GM12891 (cell line): ENCODE measurements at regions not wholly inside any gene's neighbourhood (a gene's known extent, or its start where the extent isn't known, plus 50 kb on each side); places are given as distances from the start of the nearest gene placed in this dataset.
"Not testable (repeated sequence)": the region's sequence is repeated elsewhere in the genome, so short reads cannot be mapped to it uniquely, and the experiment has no call there.

Experiments
- DNase-seq: peaks from one replicate; pipeline ENCODE4 v3.0.0; 2011; ENCODE audit warnings: low spot score; ENCODE audit not compliant: insufficient read length
- FAIRE-seq: peaks from 2 replicates; lab custom pipeline; 2011; peaks lifted over from hg19 to GRCh38; lab: Jason Lieb, UNC
- PAX5 ChIP-seq: IDR thresholded peaks from 2 replicates; pipeline ENCODE4 v1.6.1; 2011; ENCODE audit warnings: low read length, moderate library complexity, mild to moderate bottlenecking; ENCODE audit not compliant: insufficient read depth, severe bottlenecking
- POLR2A ChIP-seq: IDR thresholded peaks from 2 replicates; pipeline ENCODE4 v1.6.1; 2011; ENCODE audit warnings: low read depth, low read length, control low read depth
- POLR2AphosphoS5 ChIP-seq: IDR thresholded peaks from 2 replicates; pipeline ENCODE4 v1.6.1; 2011; ENCODE audit warnings: low read depth, low read length, control low read depth
- POU2F2 ChIP-seq: IDR thresholded peaks from 2 replicates; pipeline ENCODE4 v1.6.1; 2011; ENCODE audit warnings: low read depth, mild to moderate bottlenecking, control low read depth, low read length, moderate library complexity
- SPI1 ChIP-seq: IDR thresholded peaks from 2 replicates; pipeline ENCODE4 v1.6.1; 2011; ENCODE audit warnings: low read depth, low read length, control low read depth
- TAF1 ChIP-seq: IDR thresholded peaks from 2 replicates; pipeline ENCODE4 v1.6.1; 2011; ENCODE audit warnings: low read depth, low read length, control low read depth

DNA sequence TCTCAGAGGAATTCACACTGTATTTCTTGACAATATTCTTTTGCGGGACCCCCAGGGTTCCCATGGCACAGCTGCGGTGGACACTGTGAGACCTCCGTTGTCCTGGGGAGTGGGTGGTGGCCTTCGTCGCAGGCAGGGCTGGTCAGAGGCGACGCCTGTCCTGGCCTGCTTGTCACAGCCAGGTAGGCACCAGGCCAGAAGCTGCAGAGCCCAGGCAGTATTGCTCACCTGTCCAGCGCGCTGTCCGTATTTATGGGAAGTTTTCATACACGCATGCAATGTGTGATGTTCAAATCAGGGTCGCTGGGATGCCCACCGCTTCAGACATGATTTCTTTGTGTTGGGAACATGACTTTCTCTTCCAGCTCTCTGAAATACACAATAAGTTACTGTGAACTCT lies 126.6 kb downstream of the RTP5 start:
- no peak for TF ChIP-seq TAF1
- FAIRE-seq: no peak
- DNase-seq: no peak

DNA sequence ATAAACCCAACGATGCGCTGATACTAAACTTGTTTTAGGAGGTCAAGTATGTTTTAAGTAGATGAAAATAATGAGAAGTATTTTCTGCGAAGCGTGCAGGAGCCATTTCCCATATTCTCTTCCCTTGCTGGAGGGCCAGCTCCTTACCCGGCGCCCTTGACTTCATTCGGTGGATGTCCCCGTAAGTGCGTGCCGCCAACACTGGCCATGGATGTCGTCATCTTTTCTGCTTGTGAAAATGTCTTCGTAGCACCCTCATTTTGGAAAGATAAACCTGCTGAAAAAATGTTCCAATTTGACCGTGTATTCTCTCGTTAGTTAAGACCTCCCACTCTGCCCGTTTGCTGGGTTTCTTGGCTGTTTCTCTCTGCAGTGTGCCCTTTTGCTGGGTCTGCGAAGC lies 127.5 kb downstream of the RTP5 start:
- no peak for FAIRE-seq
- DNase-seq: no peak
- TF ChIP-seq TAF1: no peak
- no peak for TF ChIP-seq PAX5
- TF ChIP-seq SPI1: no peak
- TF ChIP-seq POU2F2: no peak
- no peak for TF ChIP-seq POLR2A
- TF ChIP-seq POLR2AphosphoS5: no peak

DNA sequence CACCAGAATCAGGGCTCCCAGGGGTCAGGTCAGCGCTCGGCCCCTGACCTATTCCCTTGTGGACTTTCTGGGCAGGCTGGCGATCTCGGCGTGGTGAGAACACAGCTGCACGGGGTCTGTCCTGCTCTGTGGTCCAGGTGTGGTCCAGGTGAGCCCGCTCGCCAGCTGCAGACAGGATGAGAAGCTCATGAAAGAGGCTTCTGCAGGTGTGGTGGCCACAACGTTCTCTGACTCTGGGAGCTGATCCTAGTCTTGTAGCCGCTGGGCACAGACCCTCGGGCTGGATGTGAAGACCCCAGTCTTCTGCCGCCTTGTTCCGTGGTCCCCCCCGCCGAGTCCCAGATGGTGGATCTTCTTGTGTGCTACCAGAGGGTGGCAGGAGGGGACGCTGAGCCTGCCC lies 129.7 kb downstream of the RTP5 start:
- TF ChIP-seq POU2F2: no peak
- TF ChIP-seq POLR2AphosphoS5: no peak
- DNase-seq (no peak), FAIRE-seq (no peak)

DNA sequence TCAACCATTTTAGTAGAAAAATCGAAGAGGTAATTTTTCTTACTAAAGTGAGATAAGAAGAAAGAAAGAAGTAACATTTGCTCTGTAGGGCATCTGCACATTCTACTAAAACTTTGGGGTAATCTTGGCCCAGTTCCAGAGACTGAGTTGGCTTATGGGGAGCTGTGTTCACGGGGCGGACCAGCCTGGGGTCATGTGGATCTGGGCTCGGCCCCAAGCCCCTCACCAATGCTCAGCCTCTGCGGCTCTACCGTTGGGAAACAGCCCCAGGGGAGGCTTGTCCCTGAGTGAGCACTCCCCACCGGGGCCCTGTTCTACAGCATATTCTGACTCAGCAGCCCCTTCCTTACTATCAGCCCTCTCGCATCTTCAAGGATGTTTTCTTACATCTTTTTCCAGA lies 132.3 kb downstream of the RTP5 start:
- DNase-seq (no peak), FAIRE-seq (no peak)
- TF ChIP-seq TAF1 (no peak), PAX5 (no peak), POU2F2 (no peak), POLR2AphosphoS5 (no peak), SPI1 (no peak), POLR2A (no peak)

DNA sequence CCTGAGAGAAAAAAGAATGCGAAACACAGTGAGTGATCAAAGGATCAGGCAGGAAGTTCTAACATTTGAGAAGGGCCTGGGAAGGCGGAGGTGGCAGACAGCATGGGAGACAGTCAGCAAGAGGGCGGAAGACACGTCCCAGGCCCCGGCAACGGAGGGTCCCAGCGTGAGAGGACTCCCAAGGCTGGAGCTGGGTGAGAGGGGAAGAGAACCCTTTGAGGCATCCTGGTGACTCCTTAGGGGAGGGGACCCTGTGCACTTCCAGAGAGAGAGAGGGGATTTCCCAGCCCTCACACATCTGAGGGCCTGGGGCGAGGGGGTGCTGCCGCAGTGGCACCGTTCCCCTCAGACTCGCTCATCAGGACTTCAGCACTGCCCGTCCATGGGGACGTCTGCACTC lies 133.4 kb downstream of the RTP5 start:
- TF ChIP-seq SPI1 (no peak), PAX5 (no peak), POU2F2 (no peak), TAF1 (no peak), POLR2AphosphoS5 (no peak), POLR2A (no peak)
- no peak for FAIRE-seq
- no peak for DNase-seq

DNA sequence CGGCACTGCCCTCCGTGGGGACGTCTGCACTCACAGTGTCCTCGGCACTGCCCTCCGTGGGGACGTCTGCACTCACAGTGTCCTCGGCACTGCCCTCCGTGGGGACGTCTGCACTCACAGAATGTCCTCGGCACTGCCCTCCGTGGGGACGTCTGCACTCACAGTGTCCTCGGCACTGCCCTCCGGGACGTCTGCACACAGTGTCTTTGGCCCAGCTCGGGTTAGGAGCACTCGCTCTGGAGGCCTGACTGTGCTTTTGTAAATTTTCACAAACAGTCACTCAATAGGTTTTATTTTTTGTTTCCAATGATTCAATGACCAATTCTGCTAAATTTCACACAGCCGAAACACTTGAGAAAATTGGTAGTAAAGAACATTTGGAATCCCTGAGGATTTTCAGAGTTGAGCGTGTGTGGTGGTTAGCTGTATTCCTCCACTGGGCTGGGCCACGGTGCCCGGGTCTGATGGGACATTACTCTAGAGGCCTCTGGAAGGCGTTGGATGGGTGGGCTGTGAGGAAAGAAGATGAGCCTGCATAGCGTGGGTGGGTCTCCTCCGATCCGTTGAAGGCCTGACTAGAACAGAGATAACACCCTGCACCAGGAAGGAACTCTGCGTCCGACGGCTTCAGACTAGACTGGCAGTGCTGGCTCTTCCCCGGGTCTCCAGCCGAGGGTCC lies 134.8 kb downstream of the RTP5 start:
- FAIRE-seq (no peak), DNase-seq (no peak)
- no peak for TF ChIP-seq SPI1
- no peak for TF ChIP-seq PAX5
- TF ChIP-seq POU2F2: no peak
- no peak for TF ChIP-seq POLR2AphosphoS5
- TF ChIP-seq TAF1: no peak
- TF ChIP-seq POLR2A: no peak

DNA sequence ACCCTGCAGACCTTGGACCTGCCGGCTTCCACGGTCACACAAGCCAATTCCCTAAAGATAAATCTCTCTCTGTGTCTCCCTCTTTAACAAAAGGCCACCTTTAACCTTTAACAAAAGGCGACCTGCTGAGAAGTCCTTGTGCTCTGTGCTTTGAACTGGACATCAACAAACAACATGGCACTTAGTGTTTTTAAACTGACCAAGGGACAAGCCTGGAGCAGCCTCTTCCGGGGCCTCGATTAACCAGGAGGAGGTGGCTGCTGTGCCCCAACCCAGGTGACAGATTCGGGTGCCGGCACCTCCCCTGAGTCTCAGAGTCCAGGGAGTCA lies 135.3 kb downstream of the RTP5 start:
- DNase-seq (no peak), FAIRE-seq (no peak)
- no peak for TF ChIP-seq POLR2A
- TF ChIP-seq SPI1: no peak
- TF ChIP-seq POU2F2: no peak
- TF ChIP-seq POLR2AphosphoS5: no peak
- TF ChIP-seq PAX5: no peak
- TF ChIP-seq TAF1: no peak

DNA sequence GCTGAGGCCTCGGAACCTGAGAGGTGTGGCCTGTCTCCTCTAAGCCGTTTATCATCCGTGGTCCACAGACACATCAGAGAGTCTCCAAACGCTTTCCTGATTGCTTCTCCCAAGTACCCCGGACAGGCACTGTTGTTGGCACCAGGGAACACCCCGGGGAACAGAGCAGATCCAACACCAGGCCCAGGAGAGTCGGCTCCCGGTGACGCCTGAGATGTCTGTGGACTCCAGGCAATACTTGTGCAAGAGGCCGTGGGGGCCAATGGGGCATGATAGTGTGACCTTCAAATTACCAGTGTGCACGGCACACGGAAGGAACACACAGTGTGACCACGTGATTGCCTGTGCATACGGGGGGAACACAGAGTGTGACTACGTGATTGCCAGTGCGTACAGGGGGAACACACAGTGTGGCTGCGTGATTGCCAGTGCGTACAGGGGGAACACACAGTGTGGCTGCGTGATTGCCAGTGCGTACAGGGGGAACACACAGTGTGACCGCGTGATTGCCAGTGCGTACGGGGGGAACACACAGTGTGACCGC lies 136.6 kb downstream of the RTP5 start:
- not testable (repeated sequence) for FAIRE-seq, DNase-seq

DNA sequence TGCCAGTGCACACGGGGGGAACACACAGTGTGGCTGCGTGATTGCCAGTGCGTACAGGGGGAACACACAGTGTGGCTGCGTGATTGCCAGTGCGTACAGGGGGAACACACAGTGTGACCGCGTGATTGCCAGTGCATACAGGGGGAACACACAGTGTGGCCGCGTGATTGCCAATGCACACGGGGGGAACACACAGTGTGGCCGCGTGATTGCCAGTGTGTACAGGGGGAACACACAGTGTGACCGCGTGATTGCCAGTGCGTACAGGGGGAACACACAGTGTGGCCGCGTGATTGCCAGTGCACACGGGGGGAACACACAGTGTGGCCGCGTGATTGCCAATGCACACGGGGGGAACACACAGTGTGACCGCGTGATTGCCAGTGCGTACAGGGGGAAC lies 139.4 kb downstream of the RTP5 start:
- not testable (repeated sequence) for DNase-seq, FAIRE-seq

DNA sequence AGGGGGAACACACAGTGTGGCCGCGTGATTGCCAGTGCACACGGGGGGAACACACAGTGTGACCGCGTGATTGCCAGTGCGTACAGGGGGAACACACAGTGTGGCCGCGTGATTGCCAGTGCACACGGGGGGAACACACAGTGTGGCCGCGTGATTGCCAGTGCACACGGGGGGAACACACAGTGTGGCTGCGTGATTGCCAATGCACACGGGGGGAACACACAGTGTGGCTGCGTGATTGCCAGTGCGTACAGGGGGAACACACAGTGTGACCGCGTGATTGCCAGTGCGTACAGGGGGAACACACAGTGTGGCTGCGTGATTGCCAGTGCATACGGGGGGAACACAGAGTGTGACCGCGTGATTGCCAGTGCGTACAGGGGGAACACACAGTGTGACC lies 140.3 kb downstream of the RTP5 start:
- not testable (repeated sequence) for FAIRE-seq, DNase-seq

DNA sequence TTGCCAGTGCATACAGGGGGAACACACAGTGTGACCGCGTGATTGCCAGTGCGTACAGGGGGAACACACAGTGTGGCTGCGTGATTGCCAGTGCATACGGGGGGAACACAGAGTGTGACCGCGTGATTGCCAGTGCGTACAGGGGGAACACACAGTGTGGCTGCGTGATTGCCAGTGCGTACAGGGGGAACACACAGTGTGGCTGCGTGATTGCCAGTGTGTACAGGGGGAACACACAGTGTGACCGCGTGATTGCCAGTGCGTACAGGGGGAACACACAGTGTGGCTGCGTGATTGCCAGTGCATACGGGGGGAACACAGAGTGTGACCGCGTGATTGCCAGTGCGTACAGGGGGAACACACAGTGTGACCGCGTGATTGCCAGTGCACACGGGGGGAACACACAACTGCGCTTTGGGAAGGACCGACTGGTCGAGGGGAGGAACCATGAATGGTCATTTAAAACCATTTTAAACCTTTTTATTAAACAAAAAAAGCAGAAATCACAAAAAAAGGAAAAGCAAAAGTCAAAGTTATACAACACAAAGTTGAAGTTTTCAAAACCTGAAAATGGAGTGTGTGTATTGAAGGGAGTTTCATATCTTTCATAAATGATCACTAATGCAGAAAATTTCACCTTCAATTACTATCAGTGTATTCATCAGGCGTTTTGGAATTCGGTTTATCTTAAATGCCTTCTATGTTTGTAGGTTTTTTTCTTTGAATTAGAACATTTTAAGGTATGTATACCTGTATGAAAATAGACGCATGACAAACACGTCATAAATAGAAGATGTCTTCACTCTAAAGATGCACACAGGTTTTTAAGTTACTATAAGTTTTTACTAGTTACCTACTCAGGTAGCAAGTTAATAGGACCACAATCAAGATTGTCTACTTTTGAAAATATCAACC lies 141.0 kb downstream of the RTP5 start:
- not testable (repeated sequence) for FAIRE-seq, DNase-seq
